ENCODE measurements at regions not wholly inside any gene's neighbourhood (a gene's known extent, or its start where the extent isn't known, plus 50 kb on each side); places are given as distances from the start of the nearest gene placed in this dataset.

GRCh38 chr19:30631033-30631370 lies 258.8 kb downstream of the ZNF536 start:
- TF ChIP-seq CTCF (conservative IDR thresholded peaks at IDR 0.05 in 1 of 2, IDR thresholded peaks at IDR 0.05 in 1 of 2; ENCODE audit: low read depth in 1 of 2, low read length in 2 of 2): no peak
- no peak for TF ChIP-seq EZH2 (IDR thresholded peaks at IDR 0.05; ENCODE audit: low read length, missing control alignments)

Measured in fibroblast of lung (primary cell).